Endodermal cell (in vitro differentiated cells): ENCODE measurements at regions not wholly inside any gene's neighbourhood (a gene's known extent, or its start where the extent isn't known, plus 50 kb on each side); places are given as distances from the start of the nearest gene placed in this dataset.

Experiments used
- DNase-seq: peaks from one replicate; pipeline ENCODE4 v3.0.0-alpha.2; 2017
- H3K27ac ChIP-seq: 2 replicates; pipeline ENCODE4 v1.5.1; 2013; ENCODE audit warnings: mild to moderate bottlenecking, low read depth, low read length, moderate library complexity
- H3K27me3 ChIP-seq: 2 replicates; pipeline ENCODE4 v1.6.1; 2013; ENCODE audit warnings: mild to moderate bottlenecking, low read length, moderate library complexity; ENCODE audit not compliant: insufficient read depth, control insufficient read depth, poor library complexity, severe bottlenecking
- H3K36me3 ChIP-seq: 2 replicates; pipeline ENCODE4 v1.7.0; 2013; ENCODE audit warnings: mild to moderate bottlenecking, low read length, moderate library complexity; ENCODE audit not compliant: control insufficient read depth, insufficient read depth
- H3K4me1 ChIP-seq: one replicate; pipeline ENCODE4 v1.7.0; 2013; ENCODE audit warnings: low read length; ENCODE audit not compliant: control insufficient read depth, insufficient read depth
- H3K4me3 ChIP-seq: 2 replicates; pipeline ENCODE4 v1.5.1; 2013; ENCODE audit warnings: mild to moderate bottlenecking, low read length, moderate library complexity
- H3K9ac ChIP-seq: 2 replicates; pipeline ENCODE4 v1.6.1; 2013; ENCODE audit warnings: mild to moderate bottlenecking, low read length, moderate library complexity; ENCODE audit not compliant: poor library complexity, severe bottlenecking; ENCODE audit errors: extremely low read depth
- H3K9me3 ChIP-seq: 2 replicates; pipeline ENCODE4 v1.6.1; 2013; ENCODE audit warnings: mild to moderate bottlenecking, low read length, moderate library complexity; ENCODE audit not compliant: control insufficient read depth
- H3K27ac Mint-ChIP-seq: 2 replicates; pipeline ENCODE4 v1.8.0; 2020; ENCODE audit warnings: mixed read lengths
- H3K27me3 Mint-ChIP-seq: 2 replicates; pipeline ENCODE4 v1.8.0; 2021; ENCODE audit warnings: mild to moderate bottlenecking, mixed read lengths; ENCODE audit not compliant: insufficient read depth
- H3K36me3 Mint-ChIP-seq: 2 replicates; pipeline ENCODE4 v1.8.0; 2020; ENCODE audit warnings: low read depth, mixed read lengths
- H3K4me1 Mint-ChIP-seq: 2 replicates; pipeline ENCODE4 v1.8.0; 2020; ENCODE audit warnings: mixed read lengths
- H3K4me3 Mint-ChIP-seq: 2 replicates; pipeline ENCODE4 v1.8.0; 2020; ENCODE audit warnings: mild to moderate bottlenecking, moderate library complexity, mixed read lengths
- H3K9me3 Mint-ChIP-seq: 2 replicates; pipeline ENCODE4 v1.8.0; 2020; ENCODE audit warnings: mild to moderate bottlenecking, mixed read lengths
- CTCF ChIP-seq: fragments of 200-600 bp; sonication (generic); conservative IDR thresholded peaks from 2 replicates; pipeline ENCODE4 v1.5.0; 2021; ENCODE audit warnings: antibody characterized with exemption, mild to moderate bottlenecking
- WGBS, 2 experiments: methylation state at CpG; one replicate each; pipeline versions ENCODE4 v1.1.5 to v1.1.7; 2013; ENCODE audit warnings: missing lambda C conversion rate in 2 of 2, mixed read lengths in 1 of 2; ENCODE audit not compliant: insufficient coverage in 1 of 2, insufficient read length in 1 of 2; 5-methylcytosine and 5-hydroxymethylcytosine counted together

GRCh38 chr2:14180333-14180732 lies 452.2 kb upstream of the LRATD1 start:
- Mint-ChIP-seq H3K9me3 (no peaks in the 10 kb centered on the region), H3K4me1 (no peaks in the 10 kb centered on the region), H3K4me3 (no peak overlapping the region), H3K27ac (no peak overlapping the region), H3K27me3 (no peaks in the 10 kb centered on the region), H3K36me3 (no peaks in the 10 kb centered on the region)
- Histone ChIP-seq H3K36me3 (no peaks in the 10 kb centered on the region), H3K27me3 (no peaks in the 10 kb centered on the region), H3K9me3 (no peaks in the 10 kb centered on the region), H3K4me1 (no peaks in the 10 kb centered on the region), H3K4me3 (no peak overlapping the region), H3K9ac (no peak overlapping the region), H3K27ac (no peak overlapping the region)
- WGBS, 2 experiments = 95 to 100% methylated on average over 1 to 3 of the region's 3 CpGs
- no peak for TF ChIP-seq CTCF
- DNase-seq = no peak

- no peak for TF ChIP-seq CTCF
- Histone ChIP-seq H3K9ac (no peak overlapping the region), H3K9me3 (no peaks in the 10 kb centered on the region), H3K4me1 (no peaks in the 10 kb centered on the region), H3K4me3 (no peak overlapping the region), H3K27ac (no peak overlapping the region), H3K27me3 (no peaks in the 10 kb centered on the region), H3K36me3 (no peaks in the 10 kb centered on the region)
- DNase-seq = no peak
- no peaks in the 10 kb centered on the region for H3K27me3 Mint-ChIP-seq
- H3K4me3 Mint-ChIP-seq = no peak overlapping the region
- WGBS, 2 experiments = 92 to 98% methylated on average over 9 to 16 of the region's 16 CpGs
- H3K9me3 Mint-ChIP-seq = no peaks in the 10 kb centered on the region
- H3K4me1 Mint-ChIP-seq = no peaks in the 10 kb centered on the region
- H3K27ac Mint-ChIP-seq = no peak overlapping the region
- H3K36me3 Mint-ChIP-seq = no peaks in the 10 kb centered on the region
These were observed 450.1 kb upstream of the LRATD1 start for GRCh38 chr2:14182227-14182946.

- no peak overlapping the region for H3K4me3 Mint-ChIP-seq
- no peak for DNase-seq
- Histone ChIP-seq H3K4me1 (no peaks in the 10 kb centered on the region), H3K27ac (no peak overlapping the region), H3K9me3 (no peaks in the 10 kb centered on the region), H3K27me3 (no peaks in the 10 kb centered on the region), H3K9ac (no peak overlapping the region), H3K36me3 (no peaks in the 10 kb centered on the region), H3K4me3 (no peak overlapping the region)
- H3K27me3 Mint-ChIP-seq = no peaks in the 10 kb centered on the region
- whole genome bisulfite sequencing, 2 experiments = 85 to 100% methylated on average over 1 to 2 of the region's 2 CpGs
- H3K27ac Mint-ChIP-seq = no peak overlapping the region
- no peaks in the 10 kb centered on the region for H3K36me3 Mint-ChIP-seq
- TF ChIP-seq CTCF = no peak
- H3K4me1 Mint-ChIP-seq = no peaks in the 10 kb centered on the region
- no peaks in the 10 kb centered on the region for H3K9me3 Mint-ChIP-seq
These were observed 446.6 kb upstream of the LRATD1 start for GRCh38 chr2:14185906-14186305.
